Hepatocyte (in vitro differentiated cells): ENCODE measurements at regions not wholly inside any gene's neighbourhood (a gene's known extent, or its start where the extent isn't known, plus 50 kb on each side); places are given as distances from the start of the nearest gene placed in this dataset.

Source experiments
- EZH2 ChIP-seq: fragments of 200-600 bp; sonication (generic); IDR thresholded peaks from 2 replicates; pipeline ENCODE4 v1.6.1; 2016; ENCODE audit warnings: antibody characterized with exemption, mild to moderate bottlenecking, borderline replicate concordance
- TF ChIP-seq, protein P1 (sequence below): fragments of 200-600 bp; sonication (generic); IDR thresholded peaks from 2 replicates; pipeline ENCODE4 v1.5.1; 2016; ENCODE audit warnings: antibody characterized with exemption, mild to moderate bottlenecking; ENCODE audit not compliant: poor library complexity

- no peak for TF ChIP-seq EZH2
- TF ChIP-seq, protein P1, sequence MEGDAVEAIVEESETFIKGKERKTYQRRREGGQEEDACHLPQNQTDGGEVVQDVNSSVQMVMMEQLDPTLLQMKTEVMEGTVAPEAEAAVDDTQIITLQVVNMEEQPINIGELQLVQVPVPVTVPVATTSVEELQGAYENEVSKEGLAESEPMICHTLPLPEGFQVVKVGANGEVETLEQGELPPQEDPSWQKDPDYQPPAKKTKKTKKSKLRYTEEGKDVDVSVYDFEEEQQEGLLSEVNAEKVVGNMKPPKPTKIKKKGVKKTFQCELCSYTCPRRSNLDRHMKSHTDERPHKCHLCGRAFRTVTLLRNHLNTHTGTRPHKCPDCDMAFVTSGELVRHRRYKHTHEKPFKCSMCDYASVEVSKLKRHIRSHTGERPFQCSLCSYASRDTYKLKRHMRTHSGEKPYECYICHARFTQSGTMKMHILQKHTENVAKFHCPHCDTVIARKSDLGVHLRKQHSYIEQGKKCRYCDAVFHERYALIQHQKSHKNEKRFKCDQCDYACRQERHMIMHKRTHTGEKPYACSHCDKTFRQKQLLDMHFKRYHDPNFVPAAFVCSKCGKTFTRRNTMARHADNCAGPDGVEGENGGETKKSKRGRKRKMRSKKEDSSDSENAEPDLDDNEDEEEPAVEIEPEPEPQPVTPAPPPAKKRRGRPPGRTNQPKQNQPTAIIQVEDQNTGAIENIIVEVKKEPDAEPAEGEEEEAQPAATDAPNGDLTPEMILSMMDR, result no peak
Measured at GRCh38 chr21:41622201-41622600, 114.2 kb upstream of the TMPRSS2 start.
